K562 (cell line): ENCODE measurements at regions not wholly inside any gene's neighbourhood (a gene's known extent, or its start where the extent isn't known, plus 50 kb on each side); places are given as distances from the start of the nearest gene placed in this dataset.

Source experiments
- BDP1 ChIP-seq: IDR thresholded peaks from 3 replicates; pipeline ENCODE4 v1.6.1; 2011; ENCODE audit not compliant: insufficient read length, insufficient read depth
- C11orf30 ChIP-seq: fragments of 450-650 bp; IDR thresholded peaks from 2 replicates; pipeline ENCODE4 v1.6.1; 2016; ENCODE audit warnings: low read depth, mild to moderate bottlenecking
- CREBBP ChIP-seq: IDR thresholded peaks from one replicate; pipeline ENCODE4 v1.6.1; 2012; ENCODE audit warnings: low read depth, mild to moderate bottlenecking, control low read depth, inconsistent platforms, low read length
- ELF2 ChIP-seq: fragments of 250-450 bp; sonication (Bioruptor Pico); IDR thresholded peaks from 2 replicates; pipeline ENCODE4 v1.5.0; 2021; ENCODE audit warnings: mild to moderate bottlenecking
- HMGN3 ChIP-seq: IDR thresholded peaks from 2 replicates; pipeline ENCODE4 v1.6.1; 2011; ENCODE audit warnings: borderline replicate concordance, low read depth, mild to moderate bottlenecking, mixed read lengths, low read length; ENCODE audit not compliant: insufficient read length; ENCODE audit errors: extremely low read depth
- HNRNPLL ChIP-seq: fragments of 200-400 bp; formaldehyde crosslinking; IDR thresholded peaks from 2 replicates; pipeline ENCODE4 v1.6.1; 2017; ENCODE audit warnings: low read length, low read depth, mild to moderate bottlenecking; ENCODE audit not compliant: poor library complexity, severe bottlenecking
- KLF13 ChIP-seq: fragments of 450-650 bp; IDR thresholded peaks from 2 replicates; pipeline ENCODE4 v1.6.1; 2016; ENCODE audit warnings: missing genetic modification characterization, low read depth, mild to moderate bottlenecking, missing compliant biosample characterization, moderate library complexity, borderline replicate concordance
- KLF16 ChIP-seq: IDR thresholded peaks from 2 replicates; pipeline ENCODE4 v1.6.1; 2016; ENCODE audit warnings: antibody characterized with exemption
- MAX ChIP-seq: sonication (generic); formaldehyde crosslinking; IDR thresholded peaks from 2 replicates; pipeline ENCODE4 v1.9.0; 2022; ENCODE audit warnings: mild to moderate bottlenecking, missing genetic modification reagents
- MCM5 ChIP-seq: fragments of 450-650 bp; IDR thresholded peaks from 2 replicates; pipeline ENCODE4 v1.6.1; 2016; ENCODE audit warnings: low read depth
- NFE2 ChIP-seq: IDR thresholded peaks from 2 replicates; pipeline ENCODE4 v1.6.1; 2014; ENCODE audit warnings: antibody characterized with exemption, low read depth
- NFE2L1 ChIP-seq: fragments of 450-650 bp; IDR thresholded peaks from 2 replicates; pipeline ENCODE4 v1.6.1; 2016; ENCODE audit warnings: missing genetic modification characterization, low read depth, mild to moderate bottlenecking, missing compliant biosample characterization, moderate library complexity, borderline replicate concordance
- PCBP2 ChIP-seq: fragments of 200-400 bp; formaldehyde crosslinking; IDR thresholded peaks from 2 replicates; pipeline ENCODE4 v1.6.1; 2018; ENCODE audit warnings: low read length, low read depth, mild to moderate bottlenecking, moderate library complexity; ENCODE audit not compliant: poor library complexity, severe bottlenecking
- PHF8 ChIP-seq: fragments of 200-600 bp; sonication (generic); IDR thresholded peaks from 2 replicates; pipeline ENCODE4 v1.6.1; 2012; ENCODE audit warnings: mixed run types, mild to moderate bottlenecking, inconsistent platforms, low read length, moderate library complexity, borderline replicate concordance
- PTTG1 ChIP-seq: fragments of 450-650 bp; IDR thresholded peaks from 2 replicates; pipeline ENCODE4 v1.6.1; 2016; ENCODE audit warnings: low read depth, mild to moderate bottlenecking, missing genetic modification characterization, missing compliant biosample characterization
- RAD51 ChIP-seq: fragments of 450-650 bp; IDR thresholded peaks from 2 replicates; pipeline ENCODE4 v1.7.1; 2016; ENCODE audit warnings: low read depth, mild to moderate bottlenecking, borderline replicate concordance
- RBM15 ChIP-seq: fragments of 200-400 bp; formaldehyde crosslinking; IDR thresholded peaks from 2 replicates; pipeline ENCODE4 v1.6.1; 2018; ENCODE audit warnings: mild to moderate bottlenecking, low read length, moderate library complexity; ENCODE audit not compliant: insufficient read depth
- SREBF2 ChIP-seq: sonication (generic); formaldehyde crosslinking; IDR thresholded peaks from 2 replicates; pipeline ENCODE4 v1.4.0; 2020; ENCODE audit warnings: mild to moderate bottlenecking, missing genetic modification reagents
- UBTF ChIP-seq, 2 experiments: IDR thresholded peaks; 2 replicates each; pipeline ENCODE4 v1.6.1; 2012; ENCODE audit warnings: improper control_type of control experiment in 2 of 2, low read depth in 2 of 2, low read length in 2 of 2, borderline replicate concordance in 1 of 2
- USF1 ChIP-seq: sonication (generic); formaldehyde crosslinking; IDR thresholded peaks from 2 replicates; pipeline ENCODE4 v1.9.0; 2022; ENCODE audit warnings: mild to moderate bottlenecking, missing genetic modification reagents
- ZBTB8A ChIP-seq: fragments of 450-650 bp; IDR thresholded peaks from 2 replicates; pipeline ENCODE4 v1.6.1; 2018; ENCODE audit warnings: mild to moderate bottlenecking, moderate library complexity; ENCODE audit not compliant: partially characterized antibody
- ZNF134 ChIP-seq: fragments of 250-450 bp; sonication (Bioruptor Pico); conservative IDR thresholded peaks from 2 replicates; pipeline ENCODE4 v1.4.0; 2020
- ZNF174 ChIP-seq: fragments of 250-450 bp; sonication (Bioruptor Pico); IDR thresholded peaks from 2 replicates; pipeline ENCODE4 v1.4.0; 2020; ENCODE audit warnings: mild to moderate bottlenecking
- ZNF324 ChIP-seq: fragments of 250-450 bp; sonication (Bioruptor Pico); IDR thresholded peaks from 2 replicates; pipeline ENCODE4 v1.4.0; 2020; ENCODE audit warnings: mild to moderate bottlenecking
- ZNF551 ChIP-seq: fragments of 250-450 bp; sonication (Bioruptor Pico); IDR thresholded peaks from 2 replicates; pipeline ENCODE4 v1.5.0; 2021; ENCODE audit warnings: mild to moderate bottlenecking, moderate library complexity
- ZNF77 ChIP-seq: fragments of 250-450 bp; sonication (Bioruptor Pico); IDR thresholded peaks from 2 replicates; pipeline ENCODE4 v1.5.0; 2020
- ZSCAN29 ChIP-seq: fragments of 450-650 bp; IDR thresholded peaks from 2 replicates; pipeline ENCODE4 v1.6.1; 2017

- TF ChIP-seq HMGN3 (peak; percentile 52), CREBBP (no peak), ZBTB8A (no peak), ZNF134 (CRISPR knock-in tag) (0 out of 2 replicates have a peak, but pooled peaks have one; percentile 53), ZNF77 (CRISPR knock-in tag) (no peak), HNRNPLL (no peak), RBM15 (no peak), ELF2 (CRISPR knock-in tag) (peak; percentile 84), MCM5 (no peak), PCBP2 (no peak), BDP1 (no peak), ZNF174 (no peak), PHF8 (peak; percentile 97), PTTG1 (tag) (no peak), KLF13 (tag) (0 out of 2 replicates have a peak, but pooled peaks have one; percentile 48), RAD51 (no peak), UBTF (IDR thresholded peaks at IDR 0.05; ENCODE audit: borderline replicate concordance in 1 of 2, low read depth in 2 of 2, low read length in 2 of 2) (0 out of 4 replicates have a peak, but pooled peaks of 1 of the 2 experiments have one; percentile 63), NFE2 (peak; percentile 54), USF1 (no peak), C11orf30 (peak; percentile 64; the same call in 1 of the 2 replicates), ZNF324 (no peak), SREBF2 (CRISPR knock-in tag) (no peak), ZSCAN29 (no peak), MAX (CRISPR knock-in tag) (0 out of 2 replicates have a peak, but pooled peaks have one; percentile 9), NFE2L1 (no peak), KLF16 (no peak), ZNF551 (CRISPR knock-in tag) (no peak)
Observed at GRCh38 chr17:47066841-47067682, 88.0 kb upstream of the RPRML start (continued).
